Stimulated activated memory B cell treated with anti-CD40 and anti-IgM and Interleukin-4, amounts not matched to agents 10 μg/mL and 1 μg/mL and 100 μg/mL, for 72 hours (primary cell): ENCODE measurements at regions not wholly inside any gene's neighbourhood (a gene's known extent, or its start where the extent isn't known, plus 50 kb on each side); places are given as distances from the start of the nearest gene placed in this dataset.
"Not testable (repeated sequence)": the region's sequence is repeated elsewhere in the genome, so short reads cannot be mapped to it uniquely, and the experiment has no call there.

Experiments used
- ATAC-seq: fragments of 150-1000 bp; cut with Tn5 transposase; 2 replicates; pipeline ENCODE4 v1.10.0; 2021
- H3K27ac Mint-ChIP-seq: one replicate; pipeline ENCODE4 v1.8.0; 2022; ENCODE audit warnings: mild to moderate bottlenecking, mixed read lengths
- H3K27me3 Mint-ChIP-seq: one replicate; pipeline ENCODE4 v1.8.0; 2022; ENCODE audit warnings: mixed read lengths
- H3K36me3 Mint-ChIP-seq: one replicate; pipeline ENCODE4 v1.8.0; 2022; ENCODE audit warnings: mixed read lengths
- H3K4me1 Mint-ChIP-seq: one replicate; pipeline ENCODE4 v1.8.0; 2022; ENCODE audit warnings: mixed read lengths
- H3K4me3 Mint-ChIP-seq: one replicate; pipeline ENCODE4 v1.8.0; 2022; ENCODE audit warnings: mild to moderate bottlenecking, moderate library complexity, mixed read lengths
- H3K9me3 Mint-ChIP-seq: one replicate; pipeline ENCODE4 v1.8.0; 2022; ENCODE audit warnings: mixed read lengths

DNA sequence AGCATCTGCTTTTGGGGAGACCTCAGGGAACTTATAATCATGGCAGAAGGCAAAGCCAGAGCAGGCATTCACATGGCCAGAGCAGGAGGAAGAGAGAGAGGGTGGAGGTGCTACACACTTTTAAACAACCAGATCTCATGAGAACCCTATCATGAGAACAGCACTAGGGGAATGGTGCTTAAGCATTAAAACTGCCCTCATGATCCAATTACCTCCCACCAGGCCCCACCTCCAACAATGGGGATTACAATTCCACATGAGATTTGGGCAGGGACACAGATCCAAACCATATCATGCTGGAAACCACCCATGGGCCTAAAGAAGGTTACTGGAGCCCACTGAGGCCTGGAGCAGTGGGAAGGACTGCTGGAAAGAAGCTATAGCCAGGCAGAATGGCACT lies 66.9 kb upstream of the CHST1 start:
- H3K36me3 Mint-ChIP-seq = no peaks in the 10 kb centered on the region

DNA sequence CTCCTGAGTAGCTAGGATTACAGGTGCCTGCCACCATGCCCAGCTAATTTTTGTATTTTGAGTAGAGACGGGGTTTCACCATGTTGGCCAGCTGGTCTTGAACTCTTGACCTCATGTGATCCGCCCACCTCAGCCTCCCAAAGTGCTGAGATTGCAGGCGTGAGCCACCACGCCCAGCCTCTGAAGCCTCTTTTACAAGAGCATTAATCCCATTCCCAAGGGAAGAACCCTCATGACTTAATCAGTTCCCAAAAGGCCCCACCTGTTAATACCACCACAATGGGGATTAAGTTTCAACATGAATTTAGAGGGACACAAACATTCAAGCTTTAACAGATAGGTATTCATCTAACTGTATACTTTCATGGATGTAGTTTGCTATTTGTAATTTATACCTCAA lies 65.7 kb upstream of the CHST1 start:
- H3K9me3 Mint-ChIP-seq, H3K4me1 Mint-ChIP-seq, H3K36me3 Mint-ChIP-seq, H3K4me3 Mint-ChIP-seq, ATAC-seq, H3K27ac Mint-ChIP-seq: not testable (repeated sequence)
- H3K27me3 Mint-ChIP-seq = peaks cover 50% of the 10 kb centered on the region

More for the DNA sequence above, 66.9 kb upstream of the CHST1 start:
- H3K9me3 Mint-ChIP-seq = no peaks in the 10 kb centered on the region
- H3K27me3 Mint-ChIP-seq = peaks cover 54% of the 10 kb centered on the region
- H3K4me1 Mint-ChIP-seq = no peaks in the 10 kb centered on the region
- H3K4me3 Mint-ChIP-seq = no peak overlapping the region
- ATAC-seq = no peak
- no peak overlapping the region for H3K27ac Mint-ChIP-seq

DNA sequence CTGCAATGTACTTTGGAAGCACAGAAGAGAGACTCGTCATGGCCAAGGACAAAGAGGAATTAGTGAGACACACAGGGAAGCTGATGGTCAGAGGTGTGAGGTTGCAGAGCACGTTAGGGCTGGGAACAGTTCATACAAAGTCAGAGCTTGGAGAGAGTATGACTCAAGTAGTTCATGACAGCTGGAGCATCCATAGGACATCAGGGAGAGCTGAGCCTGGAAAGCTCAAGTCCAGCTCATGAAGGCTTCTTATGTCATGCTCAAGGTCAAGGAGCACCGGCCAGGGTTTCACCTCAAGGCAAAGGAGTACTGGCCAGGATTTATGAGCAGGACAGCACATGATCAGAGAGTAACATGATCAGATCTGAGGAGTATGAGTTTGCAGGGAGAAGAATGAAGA lies 64.6 kb upstream of the CHST1 start:
- no peaks in the 10 kb centered on the region for H3K9me3 Mint-ChIP-seq
- no peak overlapping the region for H3K27ac Mint-ChIP-seq
- no peak overlapping the region for H3K4me3 Mint-ChIP-seq
- H3K27me3 Mint-ChIP-seq = peaks cover 58% of the 10 kb centered on the region
- no peak for ATAC-seq
- H3K36me3 Mint-ChIP-seq = no peaks in the 10 kb centered on the region
- H3K4me1 Mint-ChIP-seq = no peaks in the 10 kb centered on the region

DNA sequence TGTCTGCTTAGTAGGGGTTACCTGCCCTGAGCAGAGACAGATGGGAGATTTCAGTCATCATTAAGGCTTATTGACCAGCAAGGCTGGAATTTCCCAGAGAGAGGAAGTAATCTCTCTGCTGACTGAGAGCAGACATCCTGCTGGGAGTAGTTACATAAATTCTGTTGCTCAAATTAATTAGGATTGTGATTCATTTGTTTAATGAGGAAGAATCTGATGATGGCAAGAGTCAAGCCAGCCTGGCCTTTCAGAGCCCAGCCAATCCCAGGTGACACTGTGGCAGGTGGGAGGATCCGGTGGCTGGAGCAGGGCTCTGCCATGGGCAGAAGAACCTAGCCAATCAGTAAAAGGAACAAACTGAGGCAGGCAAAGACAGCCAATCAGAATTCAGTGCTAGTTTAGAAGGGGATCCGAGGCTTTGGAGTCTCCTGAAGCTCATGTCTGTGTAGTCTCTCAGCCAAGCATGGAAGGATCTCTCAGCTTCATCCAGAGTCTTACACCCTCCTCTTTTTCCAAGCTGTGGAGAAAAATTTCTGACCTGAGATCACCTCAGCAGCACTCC lies 61.2 kb upstream of the CHST1 start:
- ATAC-seq = no peak
- no peaks in the 10 kb centered on the region for H3K9me3 Mint-ChIP-seq
- peaks cover 56% of the 10 kb centered on the region for H3K27me3 Mint-ChIP-seq
- no peaks in the 10 kb centered on the region for H3K4me1 Mint-ChIP-seq
- H3K27ac Mint-ChIP-seq = no peak overlapping the region
- H3K36me3 Mint-ChIP-seq = no peaks in the 10 kb centered on the region
- no peak overlapping the region for H3K4me3 Mint-ChIP-seq

DNA sequence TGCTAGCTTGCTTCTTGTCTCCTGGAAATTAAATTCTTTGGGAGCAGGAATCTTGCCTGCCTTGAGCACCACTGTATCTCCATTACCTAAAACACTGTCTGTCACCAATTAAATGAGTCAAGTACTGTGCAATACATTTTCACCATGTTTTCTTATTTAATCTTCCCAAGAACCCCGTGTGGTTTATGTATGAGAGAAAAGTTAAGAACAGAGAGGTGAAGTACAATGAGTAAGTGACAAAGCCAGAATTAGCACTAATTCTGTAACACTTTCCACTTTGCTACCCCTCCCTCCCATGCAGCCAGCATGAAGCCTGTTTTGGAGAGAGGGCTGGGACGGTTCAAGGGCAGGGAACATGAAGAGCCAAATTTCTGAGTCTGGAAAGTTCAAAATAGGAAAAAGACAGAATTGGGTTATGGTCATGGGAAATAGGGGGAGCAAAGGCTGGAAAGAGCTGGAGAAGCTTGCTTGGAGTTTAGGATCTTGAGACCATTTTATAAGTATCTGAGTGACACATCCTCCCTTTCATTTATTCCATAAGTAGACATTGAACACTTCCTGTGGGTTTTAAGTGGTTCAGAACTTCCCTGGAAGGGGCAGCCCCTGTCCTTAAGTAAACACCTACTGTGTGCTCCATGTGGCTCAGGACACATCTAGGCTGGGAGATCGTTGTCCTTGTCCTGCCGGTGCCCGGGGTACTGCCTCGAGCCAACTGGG lies 60.5 kb upstream of the CHST1 start:
- H3K4me1 Mint-ChIP-seq = no peaks in the 10 kb centered on the region
- peaks cover 56% of the 10 kb centered on the region for H3K27me3 Mint-ChIP-seq
- H3K4me3 Mint-ChIP-seq = no peak overlapping the region
- ATAC-seq = no peak
- no peaks in the 10 kb centered on the region for H3K36me3 Mint-ChIP-seq
- H3K27ac Mint-ChIP-seq = no peak overlapping the region
- no peaks in the 10 kb centered on the region for H3K9me3 Mint-ChIP-seq

DNA sequence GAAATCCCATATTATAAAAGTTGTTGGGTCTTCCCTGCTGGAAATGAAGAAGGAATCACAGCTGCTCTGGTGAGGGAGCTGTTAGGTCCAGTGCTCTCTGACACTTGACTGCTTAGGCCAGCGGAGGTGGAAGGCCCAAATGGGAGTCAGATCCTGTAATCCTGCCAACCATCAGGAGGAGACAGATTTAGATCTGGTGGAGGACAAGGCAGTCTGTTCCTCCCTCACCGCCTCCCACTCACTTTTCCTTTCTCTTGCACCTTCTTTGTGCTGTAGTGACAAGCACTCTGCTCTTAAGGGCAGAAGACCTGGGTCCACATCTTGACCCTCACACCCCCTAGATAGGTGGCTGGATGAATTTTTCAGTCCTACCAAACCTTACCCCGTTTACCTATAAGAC lies 59.7 kb upstream of the CHST1 start:
- Mint-ChIP-seq H3K4me3 (no peak overlapping the region), H3K36me3 (no peaks in the 10 kb centered on the region), H3K4me1 (no peaks in the 10 kb centered on the region), H3K9me3 (no peaks in the 10 kb centered on the region), H3K27ac (no peak overlapping the region), H3K27me3 (peaks cover 55% of the 10 kb centered on the region)
- ATAC-seq = no peak

DNA sequence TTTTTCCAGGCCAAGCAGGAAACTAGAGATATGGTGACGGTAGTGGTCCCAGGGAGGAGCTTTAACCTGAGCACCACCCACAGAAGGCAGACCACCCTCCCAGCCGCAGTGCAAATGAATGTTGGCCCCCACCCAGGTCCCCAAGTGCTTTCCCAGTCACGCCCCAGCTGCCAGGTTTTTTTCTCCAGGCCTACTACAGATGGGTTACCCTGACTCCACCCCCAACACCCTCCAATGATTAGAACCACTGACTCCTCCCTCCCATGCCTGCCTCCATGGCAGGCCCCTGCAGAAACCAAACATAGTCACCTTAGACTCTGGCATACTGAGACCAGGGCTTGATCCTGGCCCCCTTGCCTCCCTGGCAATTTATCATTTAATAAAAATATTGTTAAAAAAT lies 58.7 kb upstream of the CHST1 start:
- Mint-ChIP-seq H3K4me3 (no peak overlapping the region), H3K27me3 (peaks cover 46% of the 10 kb centered on the region), H3K36me3 (no peaks in the 10 kb centered on the region), H3K9me3 (no peaks in the 10 kb centered on the region), H3K27ac (no peak overlapping the region), H3K4me1 (no peaks in the 10 kb centered on the region)
- no peak for ATAC-seq

DNA sequence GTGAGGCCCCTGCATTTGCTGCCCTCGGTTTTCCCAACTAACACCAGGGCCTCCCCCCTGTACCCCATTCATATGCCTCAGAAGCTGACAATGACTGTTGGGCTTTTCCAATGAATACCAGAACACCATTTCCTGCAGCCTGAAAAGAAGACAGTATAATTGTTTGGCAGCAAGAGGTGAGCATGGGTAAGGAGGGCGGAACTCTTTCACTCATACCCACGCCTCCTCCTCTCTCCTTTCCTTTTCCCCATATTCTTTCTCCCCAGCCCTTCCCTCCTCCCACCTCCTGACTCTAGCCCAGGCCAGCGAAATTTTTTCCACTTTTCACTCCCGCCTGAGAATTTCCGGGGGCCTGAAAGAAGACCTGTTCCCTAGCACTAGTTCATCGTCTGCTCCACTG lies 58.0 kb upstream of the CHST1 start:
- Mint-ChIP-seq H3K27me3 (peaks cover 38% of the 10 kb centered on the region), H3K4me3 (no peak overlapping the region), H3K4me1 (no peaks in the 10 kb centered on the region), H3K9me3 (no peaks in the 10 kb centered on the region), H3K36me3 (no peaks in the 10 kb centered on the region), H3K27ac (no peak overlapping the region)
- ATAC-seq = no peak

DNA sequence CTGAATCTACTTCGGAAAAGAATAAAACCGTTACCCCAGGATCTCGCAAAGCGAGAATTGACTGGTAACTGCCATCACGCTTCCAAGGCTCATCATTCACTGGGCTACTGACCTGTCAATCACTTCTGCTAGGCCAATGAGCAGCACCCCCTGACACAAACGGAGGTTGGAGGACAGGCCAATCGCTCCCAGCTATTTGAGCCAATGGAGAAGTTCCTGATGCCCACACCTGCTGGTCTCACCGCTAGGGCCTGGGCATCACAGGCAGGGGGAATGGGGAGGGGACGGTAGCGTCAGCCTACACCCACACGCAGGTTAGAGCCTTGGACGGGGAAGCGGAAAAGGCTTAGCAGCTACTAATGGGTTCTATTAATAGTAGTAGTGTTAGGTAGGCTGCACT lies 56.7 kb upstream of the CHST1 start:
- Mint-ChIP-seq H3K36me3 (no peaks in the 10 kb centered on the region), H3K27me3 (peaks cover 25% of the 10 kb centered on the region), H3K4me1 (no peaks in the 10 kb centered on the region), H3K4me3 (no peak overlapping the region), H3K27ac (no peak overlapping the region), H3K9me3 (no peaks in the 10 kb centered on the region)
- ATAC-seq = no peak

DNA sequence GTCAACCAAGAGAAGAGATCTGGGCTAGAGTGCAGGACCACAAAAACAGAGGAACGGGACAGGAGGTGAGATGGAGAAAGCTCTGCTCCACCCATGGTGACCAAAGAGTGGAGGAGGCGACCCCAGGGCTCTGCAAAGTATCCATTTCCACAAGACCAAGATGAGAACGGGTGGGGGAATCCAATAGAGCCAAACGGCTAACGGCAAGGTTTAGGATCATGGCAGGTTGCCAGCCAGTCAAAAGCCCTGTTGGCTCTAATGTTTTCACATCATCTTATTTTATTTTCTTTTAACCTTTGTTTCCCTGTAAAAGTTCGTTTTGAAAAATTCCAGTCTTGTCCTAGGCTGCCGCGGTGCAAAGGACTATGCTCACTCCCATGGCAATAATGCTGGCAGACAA lies 52.1 kb upstream of the CHST1 start:
- H3K4me3 Mint-ChIP-seq = no peak overlapping the region
- H3K4me1 Mint-ChIP-seq = no peaks in the 10 kb centered on the region
- H3K27me3 Mint-ChIP-seq = peaks cover 41% of the 10 kb centered on the region
- H3K27ac Mint-ChIP-seq = no peak overlapping the region
- no peaks in the 10 kb centered on the region for H3K36me3 Mint-ChIP-seq
- no peak for ATAC-seq
- no peaks in the 10 kb centered on the region for H3K9me3 Mint-ChIP-seq

DNA sequence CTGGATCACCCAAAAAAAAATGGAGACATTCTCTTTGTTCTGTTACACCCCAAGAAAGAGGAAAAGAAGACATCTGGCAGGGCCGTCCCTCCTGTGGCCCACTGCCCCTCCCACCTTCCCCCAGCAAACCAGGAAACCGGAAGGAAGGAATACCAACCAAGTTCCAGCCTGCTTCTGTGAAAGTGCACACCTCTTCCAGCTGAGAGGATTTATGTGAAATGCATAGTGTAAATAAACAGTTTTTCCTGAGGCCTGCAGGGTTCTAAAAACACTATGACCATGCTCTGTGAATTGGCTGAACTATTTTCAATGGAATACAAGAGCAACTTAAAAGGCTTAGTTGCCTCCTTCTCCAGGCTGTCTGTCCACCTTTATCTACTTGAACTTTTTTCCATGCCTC lies 50.0 kb upstream of the CHST1 start:
- H3K27ac Mint-ChIP-seq = no peak overlapping the region
- no peak for ATAC-seq
- no peaks in the 10 kb centered on the region for H3K4me1 Mint-ChIP-seq

More for the DNA sequence above, 50.0 kb upstream of the CHST1 start:
- no peak overlapping the region for H3K4me3 Mint-ChIP-seq
- no peaks in the 10 kb centered on the region for H3K36me3 Mint-ChIP-seq
- peaks cover 51% of the 10 kb centered on the region for H3K27me3 Mint-ChIP-seq
- no peaks in the 10 kb centered on the region for H3K9me3 Mint-ChIP-seq
